Liver (tissue), 8 donors: ENCODE measurements at regions not wholly inside any gene's neighbourhood (a gene's known extent, or its start where the extent isn't known, plus 50 kb on each side); places are given as distances from the start of the nearest gene placed in this dataset.

Experiments
- DNase-seq: peaks from one replicate; pipeline ENCODE4 v3.0.0-alpha.2; 2017; ENCODE audit warnings: low spot score
- H3K27ac ChIP-seq, 2 donors: one replicate each; pipeline ENCODE4 v1.7.0; 2013; ENCODE audit warnings: inconsistent platforms in 2 of 2, low read length in 2 of 2, control low read depth in 1 of 2, low read depth in 1 of 2, mild to moderate bottlenecking in 1 of 2
- H3K27me3 ChIP-seq, 4 donors: one replicate each; pipeline versions ENCODE4 v1.6.1 to v1.7.0; 2013; ENCODE audit warnings: low read length in 3 of 4, inconsistent platforms in 1 of 4, mild to moderate bottlenecking in 1 of 4, moderate library complexity in 1 of 4; ENCODE audit not compliant: control insufficient read depth in 4 of 4, insufficient read depth in 4 of 4
- H3K36me3 ChIP-seq, 4 donors: one replicate each; pipeline versions ENCODE4 v1.6.1 to v1.7.0; 2013; ENCODE audit warnings: low read length in 3 of 4, mild to moderate bottlenecking in 3 of 4, low read depth in 1 of 4, moderate library complexity in 1 of 4; ENCODE audit not compliant: control insufficient read depth in 4 of 4, insufficient read depth in 3 of 4
- H3K4me1 ChIP-seq, 4 donors: one replicate each; pipeline versions ENCODE4 v1.6.1 to v1.7.0; 2013; ENCODE audit warnings: low read length in 3 of 4, mild to moderate bottlenecking in 3 of 4, moderate library complexity in 1 of 4; ENCODE audit not compliant: control insufficient read depth in 4 of 4, insufficient read depth in 4 of 4
- H3K4me3 ChIP-seq, 3 donors: one replicate each; pipeline versions ENCODE4 v1.6.1 to v1.7.0; 2013; ENCODE audit warnings: low read length in 3 of 3, control low read depth in 1 of 3, low read depth in 1 of 3, mild to moderate bottlenecking in 1 of 3
- H3K9ac ChIP-seq, 2 donors: one replicate each; pipeline ENCODE4 v1.7.0; 2013; ENCODE audit warnings: low read length in 2 of 2, mild to moderate bottlenecking in 2 of 2, moderate library complexity in 2 of 2, control low read depth in 1 of 2, low read depth in 1 of 2
- H3K9me3 ChIP-seq, 4 donors: one replicate each; pipeline versions ENCODE4 v1.6.1 to v1.7.0; 2013; ENCODE audit warnings: low read length in 3 of 4; ENCODE audit not compliant: control insufficient read depth in 4 of 4
- ATF3 ChIP-seq: IDR thresholded peaks from 2 replicates; pipeline ENCODE4 v1.6.1; 2016; ENCODE audit warnings: antibody characterized with exemption
- CTCF ChIP-seq: fragments of 150-350 bp; IDR thresholded peaks from 2 replicates; pipeline ENCODE4 v1.5.1; 2017; ENCODE audit warnings: improper control_type of control experiment, low read depth, low read length; ENCODE audit not compliant: missing input control
- EGR1 ChIP-seq, 2 donors: IDR thresholded peaks; 2 replicates each; pipeline ENCODE4 v1.6.1; 2016 to 2018; ENCODE audit warnings: antibody characterized with exemption in 2 of 2, low read depth in 2 of 2
- FOXA1 ChIP-seq: IDR thresholded peaks from 2 replicates; pipeline ENCODE4 v1.6.1; 2016; ENCODE audit warnings: antibody characterized with exemption
- FOXA2 ChIP-seq: IDR thresholded peaks from 2 replicates; pipeline ENCODE4 v1.6.1; 2016; ENCODE audit warnings: antibody characterized with exemption
- HNF4A ChIP-seq, 2 donors: conservative IDR thresholded peaks; 2 replicates each; pipeline ENCODE4 v1.6.1; 2016; ENCODE audit warnings: antibody characterized with exemption in 2 of 2, mild to moderate bottlenecking in 2 of 2
- HNF4G ChIP-seq: IDR thresholded peaks from 2 replicates; pipeline ENCODE4 v1.6.1; 2016; ENCODE audit warnings: antibody characterized with exemption
- JUND ChIP-seq, 2 donors: IDR thresholded peaks; 2 replicates each; pipeline ENCODE4 v1.6.1; 2016; ENCODE audit warnings: antibody characterized with exemption in 2 of 2
- NR2F2 ChIP-seq: IDR thresholded peaks from 2 replicates; pipeline ENCODE4 v1.6.1; 2016; ENCODE audit warnings: antibody characterized with exemption
- RAD21 ChIP-seq, 2 donors: IDR thresholded peaks; 2 replicates each; pipeline ENCODE4 v1.6.1; 2016; ENCODE audit warnings: antibody characterized with exemption in 2 of 2, mild to moderate bottlenecking in 2 of 2
- REST ChIP-seq: IDR thresholded peaks from 2 replicates; pipeline ENCODE4 v1.6.1; 2016; ENCODE audit warnings: antibody characterized with exemption, mild to moderate bottlenecking
- SP1 ChIP-seq: IDR thresholded peaks from 2 replicates; pipeline ENCODE4 v1.6.1; 2018; ENCODE audit warnings: antibody characterized with exemption, mild to moderate bottlenecking
- TAF1 ChIP-seq: conservative IDR thresholded peaks from 2 replicates; pipeline ENCODE4 v1.6.1; 2016; ENCODE audit warnings: antibody characterized with exemption, mild to moderate bottlenecking
- ZBTB33 ChIP-seq: IDR thresholded peaks from 2 replicates; pipeline ENCODE4 v1.6.1; 2016; ENCODE audit warnings: antibody characterized with exemption
- WGBS: extraction: QIAGEN DNeasy Blood & Tissue Kit; methylation state at CpG from one replicate; pipeline ENCODE4 v1.1.7; 2013; 5-methylcytosine and 5-hydroxymethylcytosine counted together
- donor health status: healthy.
- donor health status: healthy.
- donor health status: healthy.
- donor health status: healthy.
- donor health status: healthy.

- Histone ChIP-seq H3K4me3 (no peak overlapping the region), H3K27ac (no peak overlapping the region), H3K9ac (no peak overlapping the region), H3K27me3 (peaks cover 0 to 4% (median 0%) of the 10 kb centered on the region in 4 donors), H3K36me3 (no peaks in the 10 kb centered on the region), H3K9me3 (no peaks in the 10 kb centered on the region), H3K4me1 (no peaks in the 10 kb centered on the region)
- TF ChIP-seq CTCF: no peak
- TF ChIP-seq NR2F2: no peak
- TF ChIP-seq FOXA2: no peak
- TF ChIP-seq EGR1 (IDR thresholded peaks at IDR 0.05; ENCODE audit: low read depth in 2 of 2): no peak
- no peak for TF ChIP-seq ATF3
- TF ChIP-seq RAD21 (IDR thresholded peaks at IDR 0.05): no peak
- TF ChIP-seq SP1: no peak
- no peak for TF ChIP-seq REST
- no peak for TF ChIP-seq FOXA1
- TF ChIP-seq HNF4G: no peak
- TF ChIP-seq TAF1: no peak
- TF ChIP-seq HNF4A (conservative IDR thresholded peaks at IDR 0.05): no peak
- no peak for TF ChIP-seq JUND (IDR thresholded peaks at IDR 0.05)
- no peak for DNase-seq
- WGBS: 74% methylated on average over 7 of the region's 7 CpGs
Observed at GRCh38 chr14:98037831-98038230, 1234.2 kb downstream of the BCL11B start.

- no peak for DNase-seq
- Histone ChIP-seq H3K36me3 (no peaks in the 10 kb centered on the region), H3K9ac (no peak overlapping the region), H3K9me3 (no peaks in the 10 kb centered on the region), H3K4me3 (no peak overlapping the region), H3K27ac (no peak overlapping the region), H3K4me1 (no peaks in the 10 kb centered on the region), H3K27me3 (peaks cover 0 to 3% (median 0%) of the 10 kb centered on the region in 4 donors)
- WGBS: 77% methylated on average over 5 of the region's 5 CpGs
- TF ChIP-seq NR2F2 (no peak), REST (no peak), HNF4G (no peak), RAD21 (IDR thresholded peaks at IDR 0.05) (no peak), ZBTB33 (no peak)
Observed at GRCh38 chr14:98056946-98057345, 1215.1 kb downstream of the BCL11B start.
